ENCODE measurements at regions not wholly inside any gene's neighbourhood (a gene's known extent, or its start where the extent isn't known, plus 50 kb on each side); places are given as distances from the start of the nearest gene placed in this dataset.
A peak's percentile ranks its signal among the peaks of the same experiment; 100 is the strongest.

GRCh38 chr6:79763301-79763700, 132.2 kb downstream of the SH3BGRL2 start:
- WGBS (ENCODE audit: missing lambda C conversion rate): 15% methylated on average over 2 of the region's 2 CpGs
- Histone ChIP-seq H3K4me2 (no peak overlapping the region), H3K27ac (no peak overlapping the region), H3K4me1 (no peaks in the 10 kb centered on the region), H3K9me3 (no peaks in the 10 kb centered on the region), H3K4me3 (no peak overlapping the region)
- FAIRE-seq: no peak
- ChIA-PET CTCF (interaction anchor here (0.8 kb wide), 1 partner anchor 15 kb away, joined by 4 read pairs; no protein-coding TSS in a partner anchor), POLR2A (no interaction called here)
- TF ChIP-seq NPAS2 (CRISPR knock-in tag; IDR thresholded peaks at IDR 0.05; ENCODE audit: borderline replicate concordance) (no peak), RNF2 (IDR thresholded peaks at IDR 0.05; ENCODE audit: borderline replicate concordance, low read depth) (no peak)
- no peak for ATAC-seq
- DNase-seq (ENCODE audit: low read depth in 1 of 2, low spot score in 1 of 2): no peak

GRCh38 chr6:79762370-79762769, 131.2 kb downstream of the SH3BGRL2 start:
- TF ChIP-seq KDM1A (IDR thresholded peaks at IDR 0.05; ENCODE audit: low read depth) (no peak), JUNB (IDR thresholded peaks at IDR 0.05) (no peak), CEBPB (IDR thresholded peaks at IDR 0.05) (no peak), JUN (IDR thresholded peaks at IDR 0.05) (no peak), RNF2 (IDR thresholded peaks at IDR 0.05; ENCODE audit: borderline replicate concordance, low read depth) (no peak), ELK1 (IDR thresholded peaks at IDR 0.05; ENCODE audit: low read depth, low read length) (no peak), ZSCAN20 (CRISPR knock-in tag; IDR thresholded peaks at IDR 0.05) (no peak), ZNF302 (CRISPR knock-in tag; IDR thresholded peaks at IDR 0.05) (no peak), ZC3H11A (IDR thresholded peaks at IDR 0.05) (no peak)
- Histone ChIP-seq H3K4me3 (no peak overlapping the region), H3K4me2 (no peak overlapping the region), H3K9me3 (no peaks in the 10 kb centered on the region), H3K4me1 (no peaks in the 10 kb centered on the region), H3K27ac (no peak overlapping the region)
- peak in 1 of 2 experiments; percentile 23 for DNase-seq (ENCODE audit: low read depth in 1 of 2, low spot score in 1 of 2)
- peak; percentile 39 to 71; a peak in 3 of 6 replicates for ATAC-seq
- no peak for FAIRE-seq
- CTCF ChIA-PET: interaction anchor here (0.8 kb wide), 1 partner anchor 16 kb away, joined by 4 read pairs; no protein-coding TSS in a partner anchor
- 0% methylated on average over 3 of the region's 3 CpGs for WGBS (ENCODE audit: missing lambda C conversion rate)
- POLR2A ChIA-PET: no interaction called here

GRCh38 chr6:79756496-79756895, 125.4 kb downstream of the SH3BGRL2 start:
- no peak overlapping the region for H3K4me2 ChIP-seq
- WGBS (ENCODE audit: missing lambda C conversion rate): 42% methylated on average over 2 of the region's 2 CpGs
- ATAC-seq (no peak), FAIRE-seq (no peak), DNase-seq (ENCODE audit: low read depth in 1 of 2, low spot score in 1 of 2) (no peak)
- CTCF ChIA-PET: interaction anchor here (0.5 kb wide), 1 partner anchor 1368 kb away, joined by 3 read pairs; no protein-coding TSS in a partner anchor
- no peaks in the 10 kb centered on the region for H3K9me3 ChIP-seq
- no peak overlapping the region for H3K27ac ChIP-seq
- TF ChIP-seq HOXB13 (CRISPR knock-in tag; IDR thresholded peaks at IDR 0.05; ENCODE audit: low read depth) (no peak), TFCP2L1 (CRISPR knock-in tag; IDR thresholded peaks at IDR 0.05) (no peak), MAZ (IDR thresholded peaks at IDR 0.05; ENCODE audit: borderline replicate concordance, low read depth, low read length) (no peak), FOSB (CRISPR knock-in tag; IDR thresholded peaks at IDR 0.05) (no peak), ATOH8 (CRISPR knock-in tag; IDR thresholded peaks at IDR 0.05; ENCODE audit: low read depth) (no peak), EHF (CRISPR knock-in tag; IDR thresholded peaks at IDR 0.05) (no peak), HOXB5 (CRISPR knock-in tag; IDR thresholded peaks at IDR 0.05) (no peak), USF2 (IDR thresholded peaks at IDR 0.05) (no peak), E2F6 (IDR thresholded peaks at IDR 0.05; ENCODE audit: borderline replicate concordance, low read depth) (no peak), KDM5A (IDR thresholded peaks at IDR 0.05) (no peak), NR3C1 (IDR thresholded peaks at IDR 0.05) (no peak), ZSCAN20 (CRISPR knock-in tag; IDR thresholded peaks at IDR 0.05) (no peak), EP300 (IDR thresholded peaks at IDR 0.05) (no peak), PBX3 (IDR thresholded peaks at IDR 0.05) (no peak), MAX (IDR thresholded peaks at IDR 0.05) (no peak)
- POLR2A ChIA-PET: no interaction called here
- H3K4me3 ChIP-seq: no peak overlapping the region
- H3K4me1 ChIP-seq: no peaks in the 10 kb centered on the region
